Medulla oblongata (tissue), 1 donor: ENCODE measurements at regions not wholly inside any gene's neighbourhood (a gene's known extent, or its start where the extent isn't known, plus 50 kb on each side); places are given as distances from the start of the nearest gene placed in this dataset.
A peak's percentile ranks its signal among the peaks of the same experiment; 100 is the strongest.

Experiments
- DNase-seq: peaks from one replicate; pipeline ENCODE4 v3.0.0-alpha.2; 2015; ENCODE audit errors: extremely low spot score

- no peak for DNase-seq
Measured at GRCh38 chr3:182460303-182460702, 333.0 kb upstream of the ATP11B start.

GRCh38 chr3:182462152-182462551 lies 331.2 kb upstream of the ATP11B start:
- DNase-seq: no peak

- no peak for DNase-seq
Measured at GRCh38 chr3:182464513-182465145, 328.7 kb upstream of the ATP11B start.

- no peak for DNase-seq
Measured at GRCh38 chr3:182465301-182466185, 327.8 kb upstream of the ATP11B start.

DNA sequence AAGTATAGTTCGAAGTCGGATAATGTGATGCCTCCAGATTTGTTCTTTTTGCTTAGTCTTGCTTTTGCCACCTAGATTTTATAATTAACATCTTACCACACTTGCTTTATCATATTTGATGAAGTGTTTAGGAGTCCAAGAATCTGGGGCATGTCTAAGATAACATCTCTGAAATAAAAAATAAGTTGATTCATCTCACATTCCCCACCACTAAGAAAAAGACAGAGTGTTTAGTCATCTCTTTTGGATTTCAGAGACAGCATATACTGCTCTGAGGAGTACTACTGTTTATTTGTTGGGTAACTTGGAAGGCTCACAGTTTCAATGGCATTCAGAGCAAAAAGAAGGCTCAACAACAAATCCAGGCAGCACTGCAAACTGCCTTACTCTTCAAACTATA lies 324.2 kb upstream of the ATP11B start:
- no peak for DNase-seq

- DNase-seq: no peak
Measured at GRCh38 chr3:182470187-182470586, 323.1 kb upstream of the ATP11B start.

- DNase-seq: no peak
Measured at GRCh38 chr3:182473191-182473710, 320.1 kb upstream of the ATP11B start.

GRCh38 chr3:182478369-182478768 lies 314.9 kb upstream of the ATP11B start:
- no peak for DNase-seq

DNA sequence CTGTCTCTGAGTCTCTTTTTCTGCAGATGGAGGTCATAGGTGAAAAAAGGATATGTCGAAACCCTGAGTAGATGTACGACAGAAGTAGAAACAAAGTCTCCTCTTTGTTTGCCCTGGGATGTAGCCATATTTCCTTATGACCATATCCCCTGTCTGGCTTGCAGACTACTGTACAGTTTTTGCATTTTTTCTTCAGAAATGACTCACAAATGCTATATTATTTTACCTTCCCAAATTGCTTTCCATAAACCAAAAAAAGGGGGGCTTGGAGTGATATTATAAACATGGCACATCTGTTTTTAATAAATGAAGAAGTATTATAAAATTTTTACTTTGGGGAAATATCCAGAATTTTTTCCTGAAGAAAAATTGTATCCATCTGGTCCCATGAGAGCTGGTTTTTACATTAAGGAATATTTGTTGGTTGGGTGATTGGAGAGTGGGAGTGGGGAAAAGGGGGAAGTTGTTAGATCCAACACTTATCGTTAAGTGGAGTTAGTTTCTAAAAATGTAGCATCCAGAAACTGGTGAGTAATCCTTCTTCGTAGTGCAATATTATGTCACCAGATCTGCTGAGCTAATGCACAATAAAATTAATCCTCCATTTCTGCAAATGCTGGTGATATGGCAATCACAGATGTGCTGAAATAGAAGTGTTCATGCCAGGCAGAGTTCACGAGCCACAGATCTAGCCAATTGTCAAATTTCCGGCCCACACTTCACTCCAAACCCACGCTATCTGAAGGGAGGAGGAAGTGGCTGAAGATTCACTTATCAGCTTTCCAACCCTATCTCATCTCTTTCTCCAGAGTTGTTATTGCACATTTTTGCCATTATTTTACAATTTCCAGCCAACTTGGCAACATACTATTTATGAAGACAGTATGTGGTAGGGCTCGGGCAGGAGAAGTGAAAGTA lies 313.6 kb upstream of the ATP11B start:
- DNase-seq: no peak

DNA sequence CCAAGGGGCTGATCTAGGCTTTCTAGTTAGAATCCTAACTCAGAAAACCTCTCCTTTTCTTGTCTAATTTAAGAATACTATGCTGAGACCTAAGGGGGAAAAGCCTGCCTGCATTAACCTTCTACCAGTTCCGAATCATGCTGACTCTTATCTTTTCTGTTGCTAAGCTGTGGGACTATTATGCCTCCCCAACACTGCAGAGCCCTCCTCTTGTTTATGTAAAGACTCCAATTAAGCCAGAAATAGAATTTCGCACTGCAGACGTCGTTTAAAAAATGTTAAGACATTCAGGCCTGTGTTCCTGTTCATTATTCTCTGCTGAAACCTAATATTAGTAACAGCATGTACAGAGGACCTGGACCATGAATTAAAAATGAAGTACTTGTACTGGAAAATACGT lies 310.6 kb upstream of the ATP11B start:
- DNase-seq: no peak

DNA sequence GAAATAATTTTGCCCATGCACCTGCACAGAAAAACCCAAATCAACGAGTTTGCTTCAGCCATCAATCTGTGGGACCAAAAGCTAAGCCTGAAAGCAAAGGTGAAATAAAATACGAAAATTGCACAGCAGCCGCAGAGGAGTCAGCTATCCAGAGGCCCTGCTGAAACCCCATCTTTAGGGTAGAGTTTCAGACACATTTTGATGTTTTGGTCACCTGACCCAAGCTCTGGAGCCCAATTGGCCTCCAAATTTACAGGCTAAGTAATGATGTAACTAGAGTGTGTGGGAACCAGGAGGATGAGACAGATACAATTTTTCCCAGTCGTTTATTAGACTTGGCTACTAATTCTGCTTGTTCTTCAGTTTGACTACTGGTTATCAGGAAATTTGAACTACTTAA lies 308.6 kb upstream of the ATP11B start:
- no peak for DNase-seq

- no peak for DNase-seq
Measured at GRCh38 chr3:182485301-182485700, 308.0 kb upstream of the ATP11B start.

DNA sequence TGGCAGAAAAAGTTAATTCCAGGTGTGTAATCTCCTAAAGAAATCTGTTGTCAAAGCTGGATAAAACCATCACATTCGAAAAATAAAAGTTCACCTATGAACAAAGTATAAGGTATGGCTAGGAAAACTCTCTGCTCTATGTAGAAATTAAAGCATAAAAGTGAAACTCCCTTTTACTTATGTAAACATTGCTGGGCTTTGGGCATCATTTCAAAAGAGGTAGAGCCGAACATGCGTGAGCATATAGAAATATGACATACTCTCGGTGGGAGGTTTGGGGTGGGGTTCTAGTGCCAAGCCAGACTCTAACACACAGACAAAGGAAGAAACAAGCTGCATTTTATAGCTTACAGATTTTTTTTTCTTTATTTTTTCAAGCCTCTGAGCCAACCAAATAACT lies 306.8 kb upstream of the ATP11B start:
- DNase-seq: no peak

DNA sequence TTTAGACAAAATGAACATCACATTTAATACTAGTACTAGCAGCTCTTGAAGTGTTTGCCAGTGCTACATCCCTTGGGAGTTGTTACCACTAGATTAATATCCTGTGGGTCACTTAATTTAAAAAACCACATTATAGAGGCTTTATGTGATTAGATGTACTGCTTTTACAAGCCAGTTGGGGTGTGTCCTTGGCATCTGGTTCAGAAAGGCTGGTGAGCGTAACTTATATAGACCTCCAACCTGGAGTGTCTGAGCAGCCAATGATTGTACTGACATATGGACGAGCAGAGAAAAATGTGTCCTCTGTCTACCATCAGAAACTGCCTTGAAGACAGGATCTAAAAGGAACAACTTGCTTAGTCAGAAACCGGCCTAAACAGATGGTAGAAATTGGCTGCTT lies 306.2 kb upstream of the ATP11B start:
- no peak for DNase-seq

DNA sequence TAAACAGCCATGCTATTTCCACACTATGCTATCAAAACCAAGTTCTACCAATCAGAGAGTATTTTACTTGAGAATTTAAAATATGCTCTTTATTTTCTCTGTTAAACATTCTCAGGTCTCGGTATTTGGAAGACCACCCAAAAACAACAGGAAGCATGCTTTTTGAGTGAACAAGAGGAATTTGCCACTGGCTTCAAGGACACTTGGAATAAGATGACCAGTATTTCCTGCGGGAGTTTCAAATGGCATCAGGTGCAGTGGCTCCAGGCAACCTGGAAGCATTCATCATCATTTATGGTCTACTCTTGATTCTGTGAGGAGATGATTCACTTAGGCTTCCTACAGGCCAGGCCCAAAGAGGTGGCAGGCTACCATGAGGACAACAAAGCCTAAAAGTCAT lies 305.7 kb upstream of the ATP11B start:
- DNase-seq: no peak

GRCh38 chr3:182490596-182491491 lies 302.5 kb upstream of the ATP11B start:
- peak; percentile 89 for DNase-seq

DNA sequence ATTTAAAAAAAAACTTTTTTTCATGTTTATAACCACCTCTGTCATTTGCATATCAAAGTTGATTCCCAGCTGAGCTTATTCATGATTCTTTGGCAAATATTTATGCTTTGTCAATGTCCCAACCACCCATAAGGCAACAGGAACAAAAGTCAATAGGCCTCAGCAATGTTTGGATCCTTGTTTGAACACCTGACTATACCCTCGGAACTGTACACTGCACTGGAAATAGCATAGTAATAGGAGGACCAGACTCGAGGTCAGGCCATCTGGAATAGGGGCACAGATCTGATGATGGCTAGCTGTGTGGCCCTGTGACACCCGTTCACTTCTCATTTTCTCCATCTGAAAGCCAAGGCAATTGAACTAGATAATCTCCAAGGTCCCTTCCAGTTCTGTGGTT lies 301.7 kb upstream of the ATP11B start:
- no peak for DNase-seq

- no peak for DNase-seq
Measured at GRCh38 chr3:182492536-182492935, 300.8 kb upstream of the ATP11B start.

DNA sequence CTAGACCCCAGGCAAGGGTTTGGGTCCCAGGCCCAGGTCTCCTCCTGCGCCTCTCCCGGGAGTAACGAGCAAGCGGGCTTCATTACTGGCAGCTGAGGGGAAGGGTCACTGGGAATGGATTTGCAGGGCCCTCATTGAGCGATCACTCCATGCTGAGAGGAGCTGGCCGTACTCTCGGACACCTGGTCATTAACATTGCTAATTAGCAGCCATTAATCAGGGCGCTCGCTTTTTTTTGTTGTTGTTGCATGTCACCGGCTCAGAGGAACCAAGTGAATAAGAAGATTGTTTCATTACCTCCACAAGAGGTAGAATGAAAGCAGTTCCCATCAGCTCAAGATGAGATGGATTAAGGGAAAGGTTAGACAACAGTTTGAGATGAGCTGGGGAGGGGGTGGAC lies 293.0 kb upstream of the ATP11B start:
- no peak for DNase-seq

GRCh38 chr3:182501856-182502255 lies 291.4 kb upstream of the ATP11B start:
- DNase-seq: peak; percentile 31

DNA sequence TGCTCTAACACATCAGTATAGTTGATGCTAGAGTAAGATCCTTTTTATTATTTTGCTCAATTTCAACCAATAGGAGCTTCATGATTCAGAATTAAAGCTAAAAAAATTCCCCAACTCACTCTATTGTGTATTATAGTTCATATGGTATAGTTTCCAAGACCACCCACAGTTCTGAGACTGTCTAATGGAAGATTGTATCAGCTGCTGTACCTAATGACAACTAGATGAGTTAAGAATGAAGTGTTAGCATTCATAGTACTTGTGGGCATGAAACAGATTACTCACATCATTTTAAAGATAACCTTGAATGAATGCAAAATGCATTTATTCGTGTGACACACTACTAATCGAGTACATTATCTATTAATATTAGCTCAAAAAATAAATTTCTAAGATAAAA lies 289.9 kb upstream of the ATP11B start:
- no peak for DNase-seq
